K562 (cell line): ENCODE measurements at regions not wholly inside any gene's neighbourhood (a gene's known extent, or its start where the extent isn't known, plus 50 kb on each side); places are given as distances from the start of the nearest gene placed in this dataset.
A peak's percentile ranks its signal among the peaks of the same experiment; 100 is the strongest.
"Not testable (repeated sequence)": the region's sequence is repeated elsewhere in the genome, so short reads cannot be mapped to it uniquely, and the experiment has no call there.

ENCODE experiments used
- ATAC-seq: fragments of 200-7000 bp; cut with Tn5 transposase; 3 replicates; pipeline ENCODE4 v1.9.1; 2020; ENCODE audit warnings: moderate library complexity
- BruUV-seq: library from RNA; stranded (reverse); fragments of 400-500 nt; replicated peaks from 2 replicates; lab custom pipeline; 2021; lab: Mats Ljungman, UMichigan
- CTCF ChIA-PET: fragments of 300-600 bp; formaldehyde crosslinking; extraction: SDS; loops from one replicate; lab custom pipeline; 2021; ENCODE audit warnings: low intra/inter-chr PET ratio; lab: Yijun Ruan, JAX
- POLR2A ChIA-PET: fragments of 300-600, 350-650 bp; sonication (Branson Sonifier 250); formaldehyde crosslinking; extraction: SDS; loops from one replicate; lab custom pipeline; 2021; ENCODE audit warnings: antibody characterized with exemption, inconsistent platforms; lab: Yijun Ruan, JAX
- DNase-seq, 4 experiments: peaks; one replicate each; pipeline versions ENCODE4 v3.0.0 to v3.0.0-alpha.2; 2011 to 2018; ENCODE audit warnings: low spot score in 3 of 4, mixed read lengths in 3 of 4; ENCODE audit errors: extremely low read depth in 1 of 4
- FAIRE-seq: peaks from 2 replicates; lab custom pipeline; 2011; peaks lifted over from hg19 to GRCh38; lab: Jason Lieb, UNC
- H2AFZ ChIP-seq: 2 replicates; pipeline ENCODE4 v1.6.0; 2011; ENCODE audit warnings: low read depth, low read length, control low read depth, inconsistent platforms
- H3K27ac ChIP-seq: fragments of 200-600 bp; 3 replicates; pipeline ENCODE4 v1.8.0; 2011; ENCODE audit warnings: low read depth, mild to moderate bottlenecking, control low read depth, inconsistent platforms, low read length, moderate library complexity, mixed read lengths; ENCODE audit errors: extremely low read depth
- H3K27me3 ChIP-seq, 2 experiments: fragments of 300-600 bp in 1 of 2; 2 replicates in 1 of 2; 3 replicates in 1 of 2; pipeline versions ENCODE4 v1.6.0 to v1.8.0; 2011; ENCODE audit warnings: inconsistent platforms in 2 of 2, low read length in 2 of 2, mild to moderate bottlenecking in 1 of 2, mixed read lengths in 1 of 2, moderate library complexity in 1 of 2; ENCODE audit not compliant: control insufficient read depth in 2 of 2, insufficient read depth in 2 of 2
- H3K36me3 ChIP-seq: fragments of 300-600 bp; 3 replicates; pipeline ENCODE4 v1.8.0; 2011; ENCODE audit warnings: mild to moderate bottlenecking, low read length, inconsistent platforms; ENCODE audit not compliant: control insufficient read depth, insufficient read depth
- H3K4me1 ChIP-seq, 2 experiments: fragments of 200-600 bp in 1 of 2; replicated peaks in 1 of 2; 2 replicates in 1 of 2; 3 replicates in 1 of 2; pipeline versions ENCODE4 v1.5.1 to v1.8.0; 2011; ENCODE audit warnings: inconsistent platforms in 2 of 2, low read length in 2 of 2, mild to moderate bottlenecking in 1 of 2, mixed read lengths in 1 of 2, moderate library complexity in 1 of 2; ENCODE audit not compliant: control insufficient read depth in 2 of 2, insufficient read depth in 2 of 2
- H3K4me2 ChIP-seq: 2 replicates; pipeline ENCODE4 v1.6.1; 2011; ENCODE audit warnings: low read length, control low read depth, inconsistent platforms, mixed read lengths; ENCODE audit not compliant: insufficient read depth
- H3K4me3 ChIP-seq: fragments of 200-600 bp; sonication (generic), shearing (Covaris generic); 2 replicates; pipeline ENCODE4 v1.5.1; 2016; ENCODE audit warnings: control low read depth, inconsistent platforms
- H3K79me2 ChIP-seq: fragments of 200-600 bp; 3 replicates; pipeline ENCODE4 v1.8.0; 2011; ENCODE audit warnings: low read length, inconsistent platforms; ENCODE audit not compliant: control insufficient read depth, insufficient read depth
- H3K9ac ChIP-seq, 2 experiments: 2 replicates each; pipeline versions ENCODE4 v1.6.0 to v1.6.1; 2011; ENCODE audit warnings: low read depth in 2 of 2, low read length in 2 of 2, control low read depth in 1 of 2, inconsistent platforms in 1 of 2, mild to moderate bottlenecking in 1 of 2, mixed read lengths in 1 of 2; ENCODE audit not compliant: insufficient read depth in 1 of 2
- H3K9me1 ChIP-seq: one replicate; pipeline ENCODE4 v1.6.0; 2011; ENCODE audit warnings: inconsistent platforms, mild to moderate bottlenecking, low read length, moderate library complexity; ENCODE audit not compliant: control insufficient read depth, insufficient read depth
- H3K9me3 ChIP-seq: replicated peaks from 2 replicates; pipeline ENCODE4 v1.5.1; 2011; ENCODE audit warnings: low read depth, low read length, inconsistent platforms; ENCODE audit not compliant: control insufficient read depth, insufficient read depth
- H4K20me1 ChIP-seq: replicated peaks from 2 replicates; pipeline ENCODE4 v1.6.1; 2011; ENCODE audit warnings: low read length, inconsistent platforms, mixed read lengths; ENCODE audit not compliant: control insufficient read depth, insufficient read depth
- DEAF1 ChIP-seq: fragments of 450-650 bp; formaldehyde crosslinking; IDR thresholded peaks from 2 replicates; pipeline ENCODE4 v1.4.0; 2020; ENCODE audit warnings: mild to moderate bottlenecking, moderate library complexity
- HIVEP1 ChIP-seq: fragments of 250-450 bp; sonication (Bioruptor Pico); IDR thresholded peaks from 2 replicates; pipeline ENCODE4 v1.4.0; 2020; ENCODE audit warnings: mild to moderate bottlenecking
- ID3 ChIP-seq, 2 experiments: fragments of 250-450 bp in 1 of 2; fragments of 450-650 bp in 1 of 2; sonication (Bioruptor Pico) in 1 of 2; IDR thresholded peaks; 2 replicates each; pipeline versions ENCODE4 v1.6.1 to v1.8.0; 2016 to 2021; ENCODE audit warnings: mild to moderate bottlenecking in 2 of 2, moderate library complexity in 2 of 2, missing compliant biosample characterization in 1 of 2, missing genetic modification characterization in 1 of 2
- MAFF ChIP-seq: IDR thresholded peaks from 2 replicates; pipeline ENCODE4 v1.6.1; 2012; ENCODE audit warnings: low read length, improper control_type of control experiment
- MED1 ChIP-seq: sonication (generic); formaldehyde crosslinking; IDR thresholded peaks from 2 replicates; pipeline ENCODE4 v1.8.1; 2023; ENCODE audit warnings: missing genetic modification reagents, borderline replicate concordance
- NEUROD1 ChIP-seq: fragments of 150-350 bp; IDR thresholded peaks from 2 replicates; pipeline ENCODE4 v1.6.1; 2014; ENCODE audit warnings: borderline replicate concordance, low read length, low read depth; ENCODE audit not compliant: partially characterized antibody
- NFE2 ChIP-seq: IDR thresholded peaks from 2 replicates; pipeline ENCODE4 v1.6.1; 2014; ENCODE audit warnings: antibody characterized with exemption, low read depth
- SMC3 ChIP-seq: conservative IDR thresholded peaks from 2 replicates; pipeline ENCODE4 v1.6.1; 2011; ENCODE audit warnings: low read depth, low read length, improper control_type of control experiment; ENCODE audit not compliant: insufficient read depth
- SOX6 ChIP-seq: fragments of 450-650 bp; IDR thresholded peaks from 2 replicates; pipeline ENCODE4 v1.6.1; 2014; ENCODE audit warnings: mild to moderate bottlenecking
- ZBTB33 ChIP-seq: sonication (generic); formaldehyde crosslinking; IDR thresholded peaks from 2 replicates; pipeline ENCODE4 v1.8.1; 2023; ENCODE audit warnings: mild to moderate bottlenecking, missing genetic modification reagents
- ZNF384 ChIP-seq: IDR thresholded peaks from 2 replicates; pipeline ENCODE4 v1.6.1; 2012; ENCODE audit warnings: low read depth, low read length, improper control_type of control experiment
- WGBS: fragments of 100-300 bp; shearing (Covaris generic); methylation state at CpG from one replicate; pipeline ENCODE4 v1.1.6; 2016; ENCODE audit warnings: low coverage, mixed read lengths; ENCODE audit not compliant: insufficient coverage; ENCODE audit errors: missing lambda C conversion rate; 5-methylcytosine and 5-hydroxymethylcytosine counted together
- in situ Hi-C: fragments of 300-500 bp; cut with MboI; formaldehyde crosslinking; loops from 4 replicates; pipeline ENCODE4 v1.15.0; 2018; ENCODE audit warnings: inconsistent platforms, mixed read lengths
- intact Hi-C: fragments of 100-400 bp; cut with micrococcal nuclease; formaldehyde crosslinking; loops from 2 replicates; pipeline ENCODE4 v1.14.2; 2022
- TF ChIP-seq, protein P1 (sequence below), 3 experiments: IDR thresholded peaks in 2 of 3; conservative IDR thresholded peaks in 1 of 3; 2 replicates each; pipeline ENCODE4 v1.5.1; 2011 to 2012; ENCODE audit warnings: low read length in 3 of 3, mild to moderate bottlenecking in 3 of 3, control low read depth in 2 of 3, improper control_type of control experiment in 1 of 3, inconsistent platforms in 1 of 3, low read depth in 1 of 3, mixed read lengths in 1 of 3, moderate library complexity in 1 of 3; ENCODE audit not compliant: insufficient read depth in 2 of 3

GRCh38 chr2:11950896-11951295, 204.5 kb downstream of the LPIN1 start (continued):
- TF ChIP-seq HIVEP1 (CRISPR knock-in tag) (no peak), MAFF (peak; percentile 97), MED1 (CRISPR knock-in tag) (no peak), NEUROD1 (no peak), NFE2 (peak; percentile 78), ID3 (CRISPR knock-in tag; IDR thresholded peaks at IDR 0.05) (no peak), ID3 (tag; IDR thresholded peaks at IDR 0.05) (no peak)

DNA sequence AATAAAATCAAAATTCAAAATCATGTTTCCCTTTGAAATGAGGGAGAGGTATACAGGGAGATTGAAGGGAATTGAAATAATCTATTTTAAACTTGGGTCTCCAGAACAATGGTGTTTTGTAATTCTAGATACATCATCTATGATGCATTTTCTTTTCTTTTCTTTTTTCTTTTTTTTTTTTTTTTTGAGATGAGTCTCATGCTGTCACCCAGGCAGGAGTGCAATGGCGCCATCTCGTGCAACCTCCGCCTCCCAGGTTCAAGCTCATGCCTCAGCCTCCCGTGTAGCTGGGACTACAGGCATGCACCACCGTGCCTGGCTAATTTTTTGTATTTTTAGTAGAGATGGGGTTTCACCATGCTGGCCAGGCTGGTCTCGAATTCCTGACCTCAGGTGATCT, 205.1 kb downstream of the LPIN1 start:
- H2AFZ ChIP-seq, H3K4me1 ChIP-seq, H3K4me3 ChIP-seq, BruUV-seq, H3K4me2 ChIP-seq, H3K27me3 ChIP-seq, H3K36me3 ChIP-seq, H3K9ac ChIP-seq, H3K9me1 ChIP-seq, H3K79me2 ChIP-seq, H3K9me3 ChIP-seq, in situ Hi-C loops, H3K27ac ChIP-seq, FAIRE-seq, H4K20me1 ChIP-seq: not testable (repeated sequence)
- ChIA-PET CTCF (interaction anchor here (0.8 to 1.4 kb wide), 2 partner anchors 88 to 121 kb away, joined by 3 to 5 read pairs; no protein-coding TSS in a partner anchor), POLR2A (interaction anchor here (1.0 to 1.2 kb wide), 2 partner anchors 11 to 54 kb away, joined by 3 read pairs; no protein-coding TSS in a partner anchor)
- 36% methylated on average over 6 of the region's 6 CpGs for WGBS
- peak; percentile 94 for ATAC-seq
- DNase-seq = peak in 1 of 4 experiments; percentile 71
- intact Hi-C loops = loop anchor here (1.0 to 10.0 kb wide), 3 partner anchors 88 to 1053 kb away; no protein-coding TSS in a partner anchor
- TF ChIP-seq SMC3 = peak; percentile 44; the same call in 1 of the 2 replicates
- TF ChIP-seq DEAF1 (CRISPR knock-in tag) = 0 out of 2 replicates have a peak, but pooled peaks have one; percentile 27
- peak; percentile 96 for TF ChIP-seq ZNF384
- TF ChIP-seq ZBTB33 (CRISPR knock-in tag) = peak; percentile 69; the same call in 1 of the 2 replicates
- TF ChIP-seq, protein P1, sequence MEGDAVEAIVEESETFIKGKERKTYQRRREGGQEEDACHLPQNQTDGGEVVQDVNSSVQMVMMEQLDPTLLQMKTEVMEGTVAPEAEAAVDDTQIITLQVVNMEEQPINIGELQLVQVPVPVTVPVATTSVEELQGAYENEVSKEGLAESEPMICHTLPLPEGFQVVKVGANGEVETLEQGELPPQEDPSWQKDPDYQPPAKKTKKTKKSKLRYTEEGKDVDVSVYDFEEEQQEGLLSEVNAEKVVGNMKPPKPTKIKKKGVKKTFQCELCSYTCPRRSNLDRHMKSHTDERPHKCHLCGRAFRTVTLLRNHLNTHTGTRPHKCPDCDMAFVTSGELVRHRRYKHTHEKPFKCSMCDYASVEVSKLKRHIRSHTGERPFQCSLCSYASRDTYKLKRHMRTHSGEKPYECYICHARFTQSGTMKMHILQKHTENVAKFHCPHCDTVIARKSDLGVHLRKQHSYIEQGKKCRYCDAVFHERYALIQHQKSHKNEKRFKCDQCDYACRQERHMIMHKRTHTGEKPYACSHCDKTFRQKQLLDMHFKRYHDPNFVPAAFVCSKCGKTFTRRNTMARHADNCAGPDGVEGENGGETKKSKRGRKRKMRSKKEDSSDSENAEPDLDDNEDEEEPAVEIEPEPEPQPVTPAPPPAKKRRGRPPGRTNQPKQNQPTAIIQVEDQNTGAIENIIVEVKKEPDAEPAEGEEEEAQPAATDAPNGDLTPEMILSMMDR (IDR thresholded peaks at IDR 0.05 in 2 of 3, conservative IDR thresholded peaks at IDR 0.05 in 1 of 3; ENCODE audit: insufficient read depth in 2 of 3, low read depth in 1 of 3, low read length in 3 of 3) = peak; percentile 48 to 69 (median 64); a peak in 5 of 6 replicates
- TF ChIP-seq SOX6 = 0 out of 2 replicates have a peak, but pooled peaks have one; percentile 10
